Stimulated activated CD4-positive, alpha-beta T cell treated with anti-CD3 and anti-CD28 coated beads, Interleukin-4, amount 100 ng/mL, for 4 hours (primary cell): ENCODE measurements at regions not wholly inside any gene's neighbourhood (a gene's known extent, or its start where the extent isn't known, plus 50 kb on each side); places are given as distances from the start of the nearest gene placed in this dataset.
"Not testable (repeated sequence)": the region's sequence is repeated elsewhere in the genome, so short reads cannot be mapped to it uniquely, and the experiment has no call there.

Experiments
- DNase-seq, 2 experiments: peaks; one replicate each; pipeline ENCODE4 v3.0.0-alpha.2; 2020

DNA sequence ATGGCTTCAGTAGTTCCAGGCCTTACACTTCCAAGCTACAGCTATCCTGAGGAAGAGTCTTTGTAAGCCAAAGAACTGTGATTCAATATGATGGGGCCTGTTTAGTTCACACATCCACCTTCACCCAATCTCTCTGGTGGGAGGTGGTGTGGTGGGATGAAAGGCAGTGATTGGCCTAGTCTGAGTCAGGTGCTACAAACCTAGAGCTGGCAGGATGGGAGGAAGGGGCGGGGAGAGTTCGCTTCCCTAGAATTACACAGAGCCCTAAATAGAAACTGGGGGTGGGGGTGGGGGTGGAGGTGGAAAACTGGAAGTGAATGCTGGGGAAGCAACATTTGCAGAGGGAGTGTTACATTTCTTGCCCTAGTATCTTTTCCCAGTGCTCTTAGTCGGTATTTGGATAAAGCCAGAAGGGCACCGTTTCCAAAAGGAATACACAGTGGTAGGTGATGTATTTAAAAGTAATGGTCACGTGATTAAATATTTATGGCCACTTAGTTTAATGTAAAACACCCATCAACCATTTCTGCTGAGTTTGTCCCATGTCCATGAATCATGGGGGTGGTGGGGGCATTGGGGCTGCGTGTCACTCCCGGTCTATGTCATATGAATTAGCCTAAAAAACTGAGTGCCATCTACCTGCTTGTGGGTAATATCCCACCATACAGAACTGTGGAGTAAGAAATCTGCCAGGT is 247.6 kb upstream of the PROK2 start:
- no peak for DNase-seq

- DNase-seq, result no peak
Measured at GRCh38 chr3:72031581-72031980, 246.6 kb upstream of the PROK2 start.

DNA sequence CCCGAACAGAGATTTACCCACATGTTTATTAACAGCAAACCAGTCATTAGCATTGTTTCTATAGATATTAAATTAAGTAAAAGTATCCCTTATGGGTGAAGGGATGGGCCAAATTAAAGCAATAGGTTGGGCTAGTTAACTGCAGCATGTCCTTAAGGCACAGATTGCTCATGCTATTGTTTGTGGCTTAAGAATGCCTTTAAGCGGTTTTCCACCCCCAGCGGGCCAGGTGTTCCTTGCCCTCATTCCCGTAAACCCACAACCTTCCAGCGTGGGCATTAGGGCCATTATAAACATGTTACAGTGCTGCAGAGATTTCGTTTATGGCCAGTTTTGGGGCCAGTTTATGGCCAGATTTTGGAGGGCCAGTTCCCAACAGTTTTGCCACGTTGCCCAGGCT is 245.3 kb upstream of the PROK2 start:
- not testable (repeated sequence) for DNase-seq

GRCh38 chr3:72028726-72029125 is 243.8 kb upstream of the PROK2 start:
- not testable (repeated sequence) for DNase-seq

GRCh38 chr3:72028307-72028706 is 243.4 kb upstream of the PROK2 start:
- not testable (repeated sequence) for DNase-seq

DNA sequence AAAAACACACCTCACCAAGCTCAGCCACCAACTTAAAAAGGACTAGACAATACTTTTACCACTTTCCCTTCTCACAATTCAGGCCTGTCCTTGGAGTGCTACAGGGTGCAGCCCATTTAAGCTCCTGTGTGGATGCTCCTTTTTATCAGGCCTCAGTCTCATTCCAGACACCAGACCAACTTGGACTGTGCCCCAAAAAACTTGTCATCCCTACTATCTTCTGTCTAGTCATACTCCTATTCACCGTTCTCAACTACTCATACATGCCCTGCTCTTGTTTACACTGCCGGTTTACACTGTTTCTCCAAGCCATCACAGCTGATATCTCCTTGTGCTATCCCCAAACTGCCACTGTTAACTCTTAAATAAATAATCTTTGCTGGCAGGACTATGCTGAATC is 242.8 kb upstream of the PROK2 start:
- DNase-seq, result not testable (repeated sequence)

DNA sequence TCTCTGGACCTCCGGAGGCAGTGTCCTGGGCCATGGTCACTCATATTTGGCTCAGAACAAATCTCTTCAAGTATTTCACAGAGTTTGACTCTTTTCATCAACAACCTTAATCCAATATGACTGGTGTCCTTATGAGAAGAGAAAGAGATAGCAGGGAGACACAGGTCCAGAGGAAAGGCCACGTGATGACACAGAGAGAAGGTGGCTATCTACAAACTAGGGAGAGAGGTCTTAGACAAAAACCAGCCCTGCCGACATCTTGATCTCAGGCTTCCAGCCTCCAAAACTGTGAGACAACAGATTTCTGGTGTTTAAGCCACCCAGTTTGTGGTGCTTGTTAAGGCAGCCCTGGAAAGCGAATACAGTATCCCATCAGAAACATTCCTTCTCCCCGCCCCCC is 237.1 kb upstream of the PROK2 start:
- no peak for DNase-seq

DNA sequence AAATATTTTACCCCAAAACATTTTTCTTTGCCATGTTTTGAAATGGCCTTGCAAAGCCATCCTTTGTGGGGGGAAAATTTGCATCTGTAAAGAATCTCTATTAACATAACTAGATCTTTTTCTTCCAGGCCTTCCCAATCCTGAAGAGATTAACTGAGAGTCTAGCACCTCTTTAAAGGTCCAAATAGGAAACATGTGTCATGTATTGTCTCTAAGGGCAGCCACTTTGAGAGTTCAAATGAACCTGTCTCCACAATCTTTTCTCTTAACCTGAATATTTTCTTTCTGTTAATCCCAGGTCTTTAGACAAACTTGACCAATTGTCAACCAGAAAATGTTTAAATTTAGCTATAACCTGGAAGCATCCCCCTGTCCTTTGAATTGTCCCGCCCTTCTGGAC is 236.6 kb upstream of the PROK2 start:
- no peak for DNase-seq

DNA sequence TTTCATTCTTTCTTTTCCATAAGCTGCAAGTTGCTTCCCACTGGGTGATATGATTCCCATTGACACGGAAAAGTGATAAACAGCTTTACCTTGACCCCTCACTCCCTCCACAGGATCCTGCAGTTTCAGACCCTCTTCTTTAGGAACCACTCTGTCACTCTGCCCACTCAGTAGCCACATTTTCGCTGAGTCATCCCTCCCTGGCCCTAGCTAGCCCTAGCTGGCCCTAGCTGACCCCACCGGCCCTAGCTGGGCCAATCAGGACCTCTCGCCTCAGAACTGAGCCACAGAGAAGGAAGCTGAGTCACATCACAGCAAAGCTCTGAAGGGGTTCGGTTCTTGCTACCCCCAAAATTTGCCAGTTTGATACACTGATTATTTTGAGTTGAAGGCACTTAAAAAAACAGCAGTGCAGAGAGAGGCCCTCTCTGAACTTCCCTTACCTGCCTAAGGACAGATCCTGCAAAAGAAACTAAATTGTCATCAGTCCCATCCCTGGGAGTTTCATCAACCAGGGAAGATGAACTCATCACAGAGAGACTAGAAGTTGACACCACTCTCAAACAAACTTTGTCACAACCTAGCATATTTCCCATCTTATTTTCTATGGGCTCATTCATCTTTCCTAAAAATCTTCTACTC is 233.5 kb upstream of the PROK2 start:
- no peak for DNase-seq

DNA sequence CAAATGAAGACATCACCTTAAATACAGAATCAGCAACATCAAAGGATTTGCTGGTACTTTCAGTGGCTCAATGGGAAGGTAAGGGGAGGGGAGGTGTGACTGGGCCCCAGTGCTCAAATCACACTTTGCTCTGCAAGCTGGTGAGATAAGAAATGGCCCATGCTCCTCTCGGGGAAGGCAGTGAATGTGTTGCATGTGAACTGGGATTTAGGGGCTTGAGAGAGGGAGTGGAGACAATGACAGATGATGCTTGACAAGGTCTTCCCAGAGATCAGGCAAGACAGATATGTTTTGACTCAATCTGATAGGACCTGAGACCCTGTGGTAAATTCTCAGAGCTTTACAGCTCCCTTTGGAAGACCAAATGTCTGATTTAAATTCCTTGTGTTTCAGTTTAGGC is 233.0 kb upstream of the PROK2 start:
- no peak for DNase-seq

DNA sequence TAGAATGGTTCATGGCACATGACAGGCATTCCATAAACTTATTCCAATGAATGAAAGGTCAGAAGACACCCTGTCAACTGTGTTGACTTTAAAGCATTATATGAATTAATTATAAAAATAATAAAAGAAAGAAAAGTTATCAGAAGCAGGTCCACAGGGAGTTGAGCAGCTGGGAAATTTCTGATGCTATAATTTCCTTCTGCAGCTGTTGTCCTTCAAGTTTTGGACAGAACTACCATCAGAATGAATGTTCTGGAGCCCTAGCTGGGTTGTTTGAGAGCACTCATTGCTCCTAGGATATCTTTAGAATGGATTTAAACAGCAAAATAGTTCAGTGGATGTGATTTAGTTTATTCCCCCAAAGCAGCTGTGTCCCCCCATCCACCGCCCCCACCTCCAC is 232.4 kb upstream of the PROK2 start:
- no peak for DNase-seq

- no peak for DNase-seq
Measured at GRCh38 chr3:72015463-72015862, 230.5 kb upstream of the PROK2 start.

DNA sequence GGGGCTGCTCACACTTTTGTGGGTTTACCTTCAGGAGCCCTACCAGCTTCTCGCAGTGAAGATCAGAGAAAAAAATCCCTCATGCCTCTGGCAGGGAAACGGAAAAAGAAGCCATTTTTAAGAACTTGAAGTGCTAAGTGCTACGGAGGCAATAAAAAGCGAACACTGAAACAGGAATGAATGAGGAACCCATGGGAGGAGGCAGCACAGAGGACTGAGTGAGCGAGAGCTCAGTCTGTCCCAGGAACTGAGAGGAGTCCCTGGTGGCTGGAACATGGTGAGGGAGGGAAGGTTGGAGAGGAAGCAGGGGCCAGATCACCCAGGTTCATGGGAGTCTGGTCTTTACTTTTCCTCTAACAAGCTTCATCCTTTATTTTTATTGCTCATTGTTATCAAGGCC is 228.1 kb upstream of the PROK2 start:
- DNase-seq, result no peak

DNA sequence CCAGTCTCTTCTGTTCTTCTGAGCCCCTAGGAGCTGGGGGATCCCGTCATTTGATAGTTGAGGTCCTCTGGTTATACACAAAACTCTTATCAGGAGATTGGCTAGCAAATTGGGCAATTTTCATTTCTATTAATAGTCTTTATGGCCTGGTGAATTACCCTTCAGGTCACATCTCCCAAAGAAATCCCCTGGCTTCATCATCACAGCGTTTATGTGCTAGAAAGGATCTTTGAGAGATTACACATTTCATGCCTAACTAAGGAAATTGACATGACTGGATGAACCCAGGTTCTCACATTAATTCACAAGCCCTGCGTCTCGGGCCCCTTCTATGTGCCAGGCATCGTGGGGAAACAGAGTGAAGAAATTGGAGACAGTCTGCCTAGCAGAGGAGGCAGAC is 227.4 kb upstream of the PROK2 start:
- no peak for DNase-seq

GRCh38 chr3:72011485-72011884 is 226.5 kb upstream of the PROK2 start:
- DNase-seq, result no peak

DNA sequence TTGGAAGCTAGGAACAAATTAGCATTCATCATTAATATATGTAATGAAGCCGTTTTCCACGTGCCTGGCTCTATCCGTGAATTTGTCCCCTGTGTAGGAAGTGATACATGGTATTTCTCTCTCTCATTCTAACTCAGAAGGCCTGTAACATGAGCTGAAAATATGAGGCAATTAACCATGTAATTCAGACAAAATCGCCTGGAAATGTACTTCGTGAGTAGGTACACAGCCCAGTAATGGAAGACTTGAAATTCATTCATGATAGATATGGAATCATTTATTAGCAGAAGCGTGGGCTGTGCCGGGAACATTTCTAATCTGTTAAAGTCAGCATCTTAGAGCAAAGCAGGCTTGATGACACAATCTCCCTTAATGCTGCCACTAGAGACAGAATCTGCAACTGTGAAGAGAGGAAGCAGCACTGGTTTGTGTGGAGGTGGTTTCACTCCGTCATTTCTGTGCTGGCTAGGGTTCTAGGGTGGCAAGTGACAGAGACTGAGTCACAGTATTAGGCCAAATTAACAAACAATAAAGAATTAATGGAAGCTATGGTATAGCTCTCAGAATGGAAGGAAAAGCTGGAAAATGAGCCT is 225.0 kb upstream of the PROK2 start:
- no peak for DNase-seq

DNA sequence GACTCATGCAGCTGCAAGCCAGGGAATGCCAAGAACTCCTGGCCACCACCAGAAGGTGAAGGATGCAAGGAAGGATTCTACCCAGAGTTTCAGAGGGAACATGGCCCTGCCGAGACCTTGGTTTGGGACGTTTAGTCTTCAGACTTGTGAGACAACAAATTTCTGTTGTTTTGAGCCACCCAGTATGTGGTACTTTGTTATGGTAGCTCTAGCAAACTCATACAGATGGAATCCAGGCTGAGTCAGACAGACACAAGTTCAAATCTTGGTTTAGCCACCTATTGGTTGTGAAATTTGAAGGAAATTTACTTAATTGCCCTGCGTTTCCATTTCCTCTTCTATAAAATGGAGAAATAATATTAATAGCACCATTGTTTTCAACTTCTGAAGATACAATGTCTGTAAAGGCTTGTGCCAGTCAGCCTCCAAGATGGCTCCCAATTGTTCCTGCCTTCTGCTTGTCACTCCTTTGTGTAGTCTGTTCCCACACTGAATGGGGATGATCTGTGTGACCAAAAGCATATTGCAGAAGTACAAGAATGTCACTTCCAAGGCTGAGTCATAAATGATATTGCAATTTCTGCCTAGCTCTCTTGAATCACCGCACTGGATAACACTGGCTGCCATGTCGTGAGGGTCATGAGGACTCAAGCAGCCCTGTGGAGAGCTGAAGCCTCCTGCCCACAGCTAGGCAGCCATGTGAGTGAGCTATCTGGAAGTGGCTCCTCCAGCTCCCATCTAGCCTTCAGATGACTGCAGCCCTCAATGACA is 223.5 kb upstream of the PROK2 start:
- no peak for DNase-seq

DNA sequence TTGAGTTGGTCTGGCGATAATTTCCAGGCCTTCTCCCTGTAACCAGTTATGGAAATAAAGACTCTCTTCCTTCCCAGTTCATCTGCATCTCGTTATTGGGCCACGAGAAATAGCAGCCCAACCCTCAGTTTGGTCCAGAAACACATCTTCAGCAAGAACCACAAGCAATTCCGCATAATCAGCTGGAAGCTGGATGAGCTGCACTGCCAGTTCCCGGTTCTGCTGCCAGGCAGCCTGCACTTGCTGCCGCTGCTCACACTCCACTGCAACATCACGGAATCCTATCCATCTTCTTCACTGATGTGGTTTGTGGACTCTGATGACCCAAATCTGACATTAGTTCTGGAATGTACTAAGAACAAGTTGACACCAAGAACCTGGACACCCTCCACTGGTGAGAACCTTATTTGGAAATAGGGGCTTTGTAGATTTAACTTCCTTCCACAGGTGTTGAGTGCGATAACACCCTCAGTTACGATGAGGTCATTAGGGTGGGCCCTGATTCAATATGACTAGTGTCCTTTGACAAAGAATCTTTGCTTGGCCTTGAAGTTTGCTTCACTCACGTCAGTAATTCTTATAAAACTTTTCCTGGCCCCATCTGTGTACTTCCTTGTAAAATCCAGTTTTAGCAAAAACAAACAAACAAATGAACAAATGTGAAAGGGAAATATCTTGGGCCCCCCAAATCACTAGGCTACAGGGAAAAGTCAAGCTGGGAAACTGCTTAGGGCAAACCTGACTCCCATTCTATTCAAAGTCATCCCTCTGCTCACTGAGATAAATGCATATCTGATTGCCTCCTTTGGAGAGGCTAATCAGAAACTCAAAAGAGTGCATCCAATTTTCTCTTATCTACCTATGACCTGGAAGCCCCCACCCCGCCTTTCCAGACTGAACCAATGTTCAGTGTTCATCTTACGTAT is 221.9 kb upstream of the PROK2 start:
- DNase-seq, result no peak

DNA sequence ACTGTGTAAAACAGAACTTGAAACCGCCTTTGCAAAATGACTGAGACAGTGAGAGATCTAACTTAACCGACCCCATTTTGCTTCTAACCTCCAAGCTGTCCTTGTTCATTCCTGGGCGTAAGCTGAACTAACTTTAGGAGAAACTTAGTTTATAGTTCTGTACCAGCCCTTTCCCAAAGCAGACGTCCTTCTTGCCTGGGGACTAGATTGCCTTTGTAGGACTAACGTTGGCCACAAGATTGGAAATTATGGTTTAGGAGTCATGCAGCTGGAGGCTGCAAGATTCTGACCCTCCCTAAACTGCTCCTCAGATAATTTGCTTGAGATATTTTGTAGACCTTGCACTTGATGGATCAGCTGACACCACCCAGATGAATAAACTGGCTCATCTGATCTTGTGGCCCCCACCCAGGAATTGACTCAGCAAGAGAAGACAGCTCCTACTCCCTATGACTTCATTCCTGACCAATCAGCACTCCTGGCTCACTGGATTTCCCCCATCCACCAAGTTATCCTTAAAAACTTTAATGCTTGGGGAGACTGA is 219.9 kb upstream of the PROK2 start:
- no peak for DNase-seq

DNA sequence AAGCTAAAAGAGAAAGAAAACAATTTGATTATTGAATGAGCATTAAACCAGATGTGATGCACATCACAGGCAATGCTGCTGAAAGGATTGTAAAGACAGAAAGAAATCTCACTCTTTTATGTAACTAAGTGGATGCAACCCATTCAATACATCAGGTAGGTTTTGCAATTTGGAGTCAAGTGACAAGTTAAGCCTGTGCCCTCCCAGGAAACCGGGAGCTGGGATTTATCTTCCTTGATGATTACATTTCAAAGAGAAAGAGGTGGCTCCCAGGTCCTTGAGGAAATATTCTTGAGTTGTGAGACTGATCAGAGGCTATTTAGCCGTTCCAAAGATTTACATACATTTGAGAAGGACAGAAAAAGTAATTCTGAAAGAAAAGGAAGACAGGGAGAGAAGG is 219.0 kb upstream of the PROK2 start:
- DNase-seq, result no peak

- DNase-seq, result no peak
Measured at GRCh38 chr3:72001758-72002157, 216.8 kb upstream of the PROK2 start.

GRCh38 chr3:71998995-71999673 is 214.2 kb upstream of the PROK2 start:
- DNase-seq, result no peak
